HG02885 (cell line): ENCODE measurements at regions not wholly inside any gene's neighbourhood (a gene's known extent, or its start where the extent isn't known, plus 50 kb on each side); places are given as distances from the start of the nearest gene placed in this dataset.
A peak's percentile ranks its signal among the peaks of the same experiment; 100 is the strongest.
"Not testable (repeated sequence)": the region's sequence is repeated elsewhere in the genome, so short reads cannot be mapped to it uniquely, and the experiment has no call there.

Experiments used
- ATAC-seq: cut with Tn5 transposase; IDR thresholded peaks from one replicate; pipeline ENCODE4 v1.9.1; 2021; ENCODE audit warnings: mild to moderate bottlenecking; ENCODE audit not compliant: unreplicated experiment, poor library complexity

GRCh38 chr6:131336596-131336995 is 201.3 kb downstream of the AKAP7 start:
- ATAC-seq, result no peak

GRCh38 chr6:131346896-131347295 is 211.6 kb downstream of the AKAP7 start:
- ATAC-seq, result not testable (repeated sequence)

GRCh38 chr6:131348572-131348971 is 213.3 kb downstream of the AKAP7 start:
- no peak for ATAC-seq

- no peak for ATAC-seq
These were observed 213.9 kb downstream of the AKAP7 start for GRCh38 chr6:131349199-131349598.

GRCh38 chr6:131353106-131353505 is 217.8 kb downstream of the AKAP7 start:
- no peak for ATAC-seq

GRCh38 chr6:131353876-131354275 is 218.6 kb downstream of the AKAP7 start:
- ATAC-seq, result no peak

- no peak for ATAC-seq
These were observed 218.7 kb upstream of the ARG1 start for GRCh38 chr6:131354356-131354755.

GRCh38 chr6:131356161-131356560 is 216.9 kb upstream of the ARG1 start:
- ATAC-seq, result no peak

GRCh38 chr6:131357501-131357900 is 215.5 kb upstream of the ARG1 start:
- no peak for ATAC-seq

GRCh38 chr6:131362070-131362469 is 211.0 kb upstream of the ARG1 start:
- no peak for ATAC-seq

GRCh38 chr6:131362696-131363095 is 210.3 kb upstream of the ARG1 start:
- ATAC-seq, result no peak

GRCh38 chr6:131363947-131364834 is 208.8 kb upstream of the ARG1 start:
- ATAC-seq, result no peak

GRCh38 chr6:131366223-131366622 is 206.8 kb upstream of the ARG1 start:
- no peak for ATAC-seq

- no peak for ATAC-seq
These were observed 205.7 kb upstream of the ARG1 start for GRCh38 chr6:131367206-131367873.

GRCh38 chr6:131368198-131368911 is 204.7 kb upstream of the ARG1 start:
- ATAC-seq, result peak; percentile 75

- no peak for ATAC-seq
These were observed 200.5 kb upstream of the ARG1 start for GRCh38 chr6:131372535-131372934.

GRCh38 chr6:131377112-131377705 is 195.8 kb upstream of the ARG1 start:
- ATAC-seq, result no peak

GRCh38 chr6:131378874-131379273 is 194.2 kb upstream of the ARG1 start:
- ATAC-seq, result no peak

GRCh38 chr6:131379948-131380347 is 193.1 kb upstream of the ARG1 start:
- ATAC-seq, result no peak

- ATAC-seq, result no peak
These were observed 191.8 kb upstream of the ARG1 start for GRCh38 chr6:131381052-131381708.
